ENCODE measurements at regions not wholly inside any gene's neighbourhood (a gene's known extent, or its start where the extent isn't known, plus 50 kb on each side); places are given as distances from the start of the nearest gene placed in this dataset.

DNA sequence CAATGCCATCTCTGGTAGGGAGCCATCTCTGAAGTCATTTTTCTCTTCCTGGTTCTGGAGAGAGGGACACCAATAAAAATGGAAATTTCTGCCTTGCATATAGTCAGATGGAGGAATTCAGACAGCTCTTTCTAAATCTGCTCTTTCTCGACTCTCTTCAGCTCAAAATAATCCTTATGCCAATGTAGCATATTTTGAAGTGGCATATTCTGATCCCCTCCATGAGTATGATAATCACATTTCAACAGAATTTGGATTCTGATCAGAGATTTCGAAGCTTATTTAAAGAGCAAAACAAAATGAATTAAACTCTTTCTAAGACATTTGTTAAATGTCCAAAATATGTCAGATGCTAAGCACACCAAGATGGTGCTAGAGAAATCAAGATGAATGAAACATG is 267.1 kb upstream of the BTBD3 start:
- TF ChIP-seq, protein P1, sequence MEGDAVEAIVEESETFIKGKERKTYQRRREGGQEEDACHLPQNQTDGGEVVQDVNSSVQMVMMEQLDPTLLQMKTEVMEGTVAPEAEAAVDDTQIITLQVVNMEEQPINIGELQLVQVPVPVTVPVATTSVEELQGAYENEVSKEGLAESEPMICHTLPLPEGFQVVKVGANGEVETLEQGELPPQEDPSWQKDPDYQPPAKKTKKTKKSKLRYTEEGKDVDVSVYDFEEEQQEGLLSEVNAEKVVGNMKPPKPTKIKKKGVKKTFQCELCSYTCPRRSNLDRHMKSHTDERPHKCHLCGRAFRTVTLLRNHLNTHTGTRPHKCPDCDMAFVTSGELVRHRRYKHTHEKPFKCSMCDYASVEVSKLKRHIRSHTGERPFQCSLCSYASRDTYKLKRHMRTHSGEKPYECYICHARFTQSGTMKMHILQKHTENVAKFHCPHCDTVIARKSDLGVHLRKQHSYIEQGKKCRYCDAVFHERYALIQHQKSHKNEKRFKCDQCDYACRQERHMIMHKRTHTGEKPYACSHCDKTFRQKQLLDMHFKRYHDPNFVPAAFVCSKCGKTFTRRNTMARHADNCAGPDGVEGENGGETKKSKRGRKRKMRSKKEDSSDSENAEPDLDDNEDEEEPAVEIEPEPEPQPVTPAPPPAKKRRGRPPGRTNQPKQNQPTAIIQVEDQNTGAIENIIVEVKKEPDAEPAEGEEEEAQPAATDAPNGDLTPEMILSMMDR (IDR thresholded peaks at IDR 0.05; ENCODE audit: poor library complexity, severe bottlenecking) = no peak
- TF ChIP-seq SMC3 (conservative IDR thresholded peaks at IDR 0.05; ENCODE audit: poor library complexity) (no peak), EP300 (conservative IDR thresholded peaks at IDR 0.05; ENCODE audit: poor library complexity, severe bottlenecking) (no peak), POLR2AphosphoS5 (IDR thresholded peaks at IDR 0.05) (no peak), RAD21 (conservative IDR thresholded peaks at IDR 0.05) (no peak), TAF1 (IDR thresholded peaks at IDR 0.05; ENCODE audit: low read depth) (no peak)

All from neural cell (in vitro differentiated cells).